GM13976 (cell line): ENCODE measurements at regions not wholly inside any gene's neighbourhood (a gene's known extent, or its start where the extent isn't known, plus 50 kb on each side); places are given as distances from the start of the nearest gene placed in this dataset.

Experiments
- DNase-seq: peaks from one replicate; pipeline ENCODE4 v3.0.0; 2012; ENCODE audit warnings: low spot score
- CTCF ChIP-seq: IDR thresholded peaks from 2 replicates; pipeline ENCODE4 v1.5.1; 2012; ENCODE audit warnings: borderline replicate concordance, mild to moderate bottlenecking; ENCODE audit not compliant: insufficient read depth; ENCODE audit errors: extremely low read depth, missing control alignments, control extremely low read depth
- in situ Hi-C: fragments of 300-500 bp; cut with MboI; formaldehyde crosslinking; loops from one replicate; pipeline ENCODE4 v1.12.0; 2022; ENCODE audit warnings: low sequenced_read_pairs, mixed read lengths, inconsistent platforms; ENCODE audit not compliant: unreplicated experiment

GRCh38 chr6:153563001-153563400, 431.9 kb upstream of the RGS17 start:
- in situ Hi-C loops, result no loop called here
- no peak for TF ChIP-seq CTCF
- DNase-seq, result no peak

GRCh38 chr6:153553627-153554026, 422.5 kb upstream of the RGS17 start:
- in situ Hi-C loops, result no loop called here
- no peak for DNase-seq
- TF ChIP-seq CTCF, result no peak

- no peak for TF ChIP-seq CTCF
These were observed 408.5 kb upstream of the RGS17 start for GRCh38 chr6:153539602-153540001.

GRCh38 chr6:153538491-153538890, 407.4 kb upstream of the RGS17 start:
- in situ Hi-C loops, result no loop called here
- no peak for DNase-seq
- TF ChIP-seq CTCF, result no peak

More at GRCh38 chr6:153539602-153540001, 408.5 kb upstream of the RGS17 start:
- no peak for DNase-seq
- in situ Hi-C loops, result no loop called here

GRCh38 chr6:153537422-153537821, 406.3 kb upstream of the RGS17 start:
- TF ChIP-seq CTCF, result no peak
- in situ Hi-C loops, result no loop called here
- DNase-seq, result no peak

- in situ Hi-C loops, result no loop called here
- TF ChIP-seq CTCF, result no peak
- DNase-seq, result no peak
These were observed 395.4 kb upstream of the RGS17 start for GRCh38 chr6:153526479-153526878.

GRCh38 chr6:153525998-153526397, 394.9 kb upstream of the RGS17 start:
- TF ChIP-seq CTCF, result no peak
- DNase-seq, result no peak
- in situ Hi-C loops, result no loop called here
